Vagina (tissue), 2 donors: ENCODE measurements at regions not wholly inside any gene's neighbourhood (a gene's known extent, or its start where the extent isn't known, plus 50 kb on each side); places are given as distances from the start of the nearest gene placed in this dataset.

Experiments used
- CTCF ChIP-seq, 3 experiments: fragments of 450-650 bp in 2 of 3; fragments of 200-600 bp in 1 of 3; sonication (generic) in 1 of 3; IDR thresholded peaks; one replicate each; pipeline ENCODE4 v1.5.1; 2017 to 2019; ENCODE audit warnings: antibody characterized with exemption in 3 of 3, mild to moderate bottlenecking in 2 of 3, moderate library complexity in 2 of 3
- POLR2A ChIP-seq, 2 donors: fragments of 450-650 bp; IDR thresholded peaks; one replicate each; pipeline ENCODE4 v1.6.1; 2017; ENCODE audit warnings: antibody characterized with exemption in 2 of 2, mild to moderate bottlenecking in 2 of 2, moderate library complexity in 2 of 2
- POLR2AphosphoS5 ChIP-seq, 2 donors: sonication (generic); formaldehyde crosslinking; IDR thresholded peaks; one replicate each; pipeline ENCODE4 v1.9.0; 2017; ENCODE audit warnings: antibody characterized with exemption in 2 of 2, mild to moderate bottlenecking in 2 of 2, low read depth in 1 of 2; ENCODE audit not compliant: insufficient read depth in 1 of 2

- no peak for TF ChIP-seq CTCF (IDR thresholded peaks at IDR 0.05)
- TF ChIP-seq POLR2AphosphoS5 (IDR thresholded peaks at IDR 0.05; ENCODE audit: insufficient read depth in 1 of 2, low read depth in 1 of 2), result no peak
- no peak for TF ChIP-seq POLR2A (IDR thresholded peaks at IDR 0.05)
These were observed 489.3 kb upstream of the CHST9 start for GRCh38 chr18:27674411-27674810.
